CD4-positive, alpha-beta T cell treated with Interleukin-4 for 4 hours (primary cell): ENCODE measurements at regions not wholly inside any gene's neighbourhood (a gene's known extent, or its start where the extent isn't known, plus 50 kb on each side); places are given as distances from the start of the nearest gene placed in this dataset.
"Not testable (repeated sequence)": the region's sequence is repeated elsewhere in the genome, so short reads cannot be mapped to it uniquely, and the experiment has no call there.

ENCODE experiments used
- DNase-seq: peaks from one replicate; pipeline ENCODE4 v3.0.0-alpha.2; 2020

GRCh38 chr14:84991021-84991420 is 538.9 kb upstream of the FLRT2 start:
- no peak for DNase-seq

- no peak for DNase-seq
These were observed 531.7 kb upstream of the FLRT2 start for GRCh38 chr14:84998216-84998615.

- no peak for DNase-seq
These were observed 527.1 kb upstream of the FLRT2 start for GRCh38 chr14:85002846-85003245.

DNA sequence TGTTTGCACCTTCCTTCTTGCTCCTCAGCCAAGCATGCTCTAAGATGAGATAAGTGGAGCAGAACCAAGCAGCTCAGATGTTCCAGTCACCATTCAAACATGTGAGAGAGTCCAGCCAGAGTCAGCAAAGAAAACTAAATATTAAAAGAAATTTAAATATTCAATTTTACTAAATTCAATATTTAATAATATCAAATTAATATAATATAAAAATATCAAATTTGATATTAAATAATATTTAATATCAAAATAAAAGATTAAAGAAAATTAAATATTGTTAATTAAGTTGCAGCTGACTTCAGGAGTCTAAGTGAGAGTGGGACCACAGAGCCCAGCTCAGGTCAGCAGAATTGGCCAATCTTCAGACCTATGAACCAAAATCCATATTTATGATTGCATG is 526.1 kb upstream of the FLRT2 start:
- DNase-seq = no peak

- no peak for DNase-seq
These were observed 520.4 kb upstream of the FLRT2 start for GRCh38 chr14:85009506-85009905.

GRCh38 chr14:85010186-85010585 is 519.8 kb upstream of the FLRT2 start:
- DNase-seq = no peak

- no peak for DNase-seq
These were observed 513.4 kb upstream of the FLRT2 start for GRCh38 chr14:85016496-85016895.

- not testable (repeated sequence) for DNase-seq
These were observed 506.1 kb upstream of the FLRT2 start for GRCh38 chr14:85023866-85024265.

DNA sequence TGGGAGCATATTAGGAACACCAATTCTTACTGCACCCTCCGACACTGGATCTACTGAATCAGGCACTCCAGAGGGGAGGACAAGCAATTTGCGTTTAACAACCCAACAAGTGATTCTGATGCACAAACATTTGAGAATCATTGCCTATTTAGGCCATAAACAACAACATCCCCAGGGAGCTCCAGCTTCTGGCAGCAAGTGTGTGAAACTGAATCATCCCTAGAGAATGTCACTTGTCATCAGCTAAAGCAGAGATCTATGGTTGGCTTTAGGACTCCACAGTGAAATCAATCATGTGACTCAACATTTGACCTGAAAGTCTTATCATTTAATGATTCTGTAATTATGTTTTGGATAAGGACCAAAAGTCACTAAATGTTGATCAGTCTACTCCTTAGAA is 505.0 kb upstream of the FLRT2 start:
- no peak for DNase-seq

- DNase-seq = no peak
These were observed 502.1 kb upstream of the FLRT2 start for GRCh38 chr14:85027681-85028370.

- DNase-seq = no peak
These were observed 492.5 kb upstream of the FLRT2 start for GRCh38 chr14:85037411-85037810.

DNA sequence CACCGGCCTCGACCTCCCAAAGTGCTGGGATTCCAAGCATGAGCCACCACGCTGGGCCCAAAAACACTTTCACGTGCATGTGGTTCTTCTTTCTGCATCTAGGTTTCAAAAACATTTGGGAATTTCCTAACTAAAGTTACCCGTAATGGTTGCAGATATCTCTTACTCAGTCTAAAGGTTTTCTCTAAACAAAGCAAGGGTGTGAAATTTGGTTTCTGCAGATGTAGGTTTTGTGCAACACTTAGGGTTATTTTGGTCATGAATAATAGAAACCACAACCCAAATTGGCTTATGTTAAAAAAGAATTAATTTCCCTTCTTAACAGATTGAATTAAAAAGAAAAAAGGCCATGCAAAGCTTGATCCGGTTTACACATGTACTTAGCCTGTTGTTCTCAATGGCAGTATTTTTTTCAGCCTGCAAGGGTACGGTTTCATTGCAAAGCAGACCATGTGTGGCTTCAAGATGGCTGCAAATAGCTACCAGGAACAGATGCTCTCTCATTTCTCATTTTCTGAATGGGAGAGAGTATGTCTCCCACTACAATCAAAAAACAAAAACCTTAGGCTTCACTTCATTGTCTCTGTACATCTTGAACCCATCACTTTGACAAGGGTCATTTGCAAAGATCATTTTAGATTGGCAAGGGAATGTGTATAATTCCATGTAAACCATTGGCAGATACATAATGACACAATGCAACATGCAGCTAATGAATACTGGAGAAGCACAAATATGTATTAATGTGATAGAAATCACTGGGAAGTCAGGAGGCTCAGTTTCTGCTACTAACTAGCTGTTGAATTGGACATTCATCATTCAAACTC is 491.2 kb upstream of the FLRT2 start:
- DNase-seq = no peak

DNA sequence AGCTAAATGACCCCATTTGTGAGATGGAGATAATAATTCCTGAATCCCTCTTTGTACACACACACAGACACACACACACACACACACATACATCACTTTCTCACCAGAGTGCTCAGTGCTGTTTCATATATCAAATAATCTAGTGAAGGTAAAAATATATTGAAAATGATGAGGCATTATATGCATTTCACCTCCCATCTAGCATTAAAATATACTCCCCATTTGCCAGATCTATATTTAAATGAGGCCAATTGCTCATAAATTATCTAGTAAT is 490.7 kb upstream of the FLRT2 start:
- no peak for DNase-seq

- no peak for DNase-seq
These were observed 489.8 kb upstream of the FLRT2 start for GRCh38 chr14:85040046-85040685.

DNA sequence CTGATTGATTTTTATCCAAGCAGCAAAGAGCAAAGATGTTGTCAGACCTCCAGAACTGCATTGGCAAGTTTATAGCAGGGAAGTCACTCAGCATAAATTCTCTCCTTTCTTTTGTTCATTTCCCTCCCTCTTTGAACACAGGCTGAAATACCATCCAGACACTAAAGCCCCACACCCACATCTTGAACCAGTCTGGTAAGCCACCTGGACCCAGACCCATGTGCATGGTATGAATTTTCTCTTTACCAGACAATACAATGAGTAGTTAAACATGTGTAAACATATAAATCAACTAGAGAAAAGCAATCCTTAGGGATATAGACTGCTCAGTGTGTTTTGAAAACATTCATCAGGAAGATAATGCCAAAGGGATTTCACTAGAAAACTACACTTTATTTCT is 488.3 kb upstream of the FLRT2 start:
- no peak for DNase-seq

DNA sequence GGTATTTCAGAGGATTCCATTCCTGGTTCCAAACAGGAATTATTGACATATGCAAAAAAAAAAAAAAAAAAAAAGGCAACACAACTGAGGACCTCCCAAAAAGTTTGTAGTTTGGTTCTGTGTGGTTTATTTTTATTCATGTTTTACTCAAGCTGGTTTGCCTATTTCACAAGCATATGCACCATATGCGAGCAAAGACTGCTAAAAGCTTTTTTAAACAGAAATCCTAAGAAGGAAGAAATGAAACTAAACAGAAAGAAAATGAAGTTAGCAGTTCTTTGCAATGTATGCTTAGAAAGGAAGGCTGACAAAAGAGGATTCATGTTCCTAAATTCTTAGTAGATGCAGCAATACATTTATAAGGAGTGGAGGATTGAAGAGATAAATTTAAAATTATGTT is 487.6 kb upstream of the FLRT2 start:
- no peak for DNase-seq

DNA sequence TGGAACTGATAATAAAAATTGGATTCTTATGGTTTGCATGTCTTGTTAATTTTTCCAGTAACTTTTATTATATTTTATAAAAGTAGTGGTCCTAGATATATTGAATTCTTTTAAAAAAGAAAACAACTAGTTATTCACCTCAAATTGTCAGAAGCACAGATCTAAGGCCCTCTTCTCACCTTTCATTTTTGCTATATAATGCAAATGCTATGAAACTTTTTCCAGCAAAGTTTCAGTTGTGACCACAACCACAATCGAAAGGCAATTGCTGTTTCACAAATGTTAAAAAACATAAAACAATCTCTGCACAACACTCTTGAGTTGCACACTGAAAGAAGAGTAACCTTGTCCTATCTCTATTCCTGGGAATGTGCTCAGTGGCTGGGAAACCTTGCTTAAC is 479.8 kb upstream of the FLRT2 start:
- DNase-seq = no peak

DNA sequence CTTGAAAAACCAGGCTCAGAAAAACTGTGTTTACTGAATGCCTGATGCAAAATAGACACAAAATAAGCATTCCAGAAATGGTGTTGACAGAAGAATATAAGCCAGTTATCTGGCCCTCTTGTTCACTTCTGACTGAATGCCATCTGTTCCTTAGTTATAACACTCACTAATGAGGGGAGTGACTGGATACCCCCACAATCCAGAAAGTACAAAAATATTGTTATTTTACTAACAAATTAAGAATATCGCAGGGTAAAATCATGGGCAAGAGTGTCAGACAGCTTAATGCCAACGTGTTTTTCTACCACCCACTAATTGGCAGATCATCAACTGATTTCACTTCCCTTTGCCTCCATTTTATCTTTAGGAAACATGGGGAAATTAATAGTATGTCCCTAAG is 477.3 kb upstream of the FLRT2 start:
- DNase-seq = no peak

GRCh38 chr14:85054178-85054577 is 475.8 kb upstream of the FLRT2 start:
- no peak for DNase-seq

DNA sequence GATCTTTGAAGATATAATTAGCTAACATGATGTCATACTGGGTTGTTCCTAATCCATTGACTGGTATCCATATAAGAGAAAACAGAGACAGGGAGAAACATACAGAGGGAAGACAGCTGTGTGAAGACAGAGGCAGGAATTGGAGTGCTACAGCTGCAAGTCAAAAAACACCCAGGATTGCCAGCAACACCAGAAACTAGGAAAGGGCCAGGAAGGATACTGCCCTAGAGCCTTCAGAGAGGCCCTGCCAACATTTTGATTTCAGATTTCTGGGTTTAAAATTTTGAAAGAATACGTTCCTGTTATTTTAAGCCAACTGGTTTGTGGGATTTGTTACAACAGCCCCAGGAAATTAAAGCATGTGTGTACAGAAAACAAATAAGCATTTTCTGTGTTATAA is 473.7 kb upstream of the FLRT2 start:
- DNase-seq = no peak

GRCh38 chr14:85057221-85057620 is 472.7 kb upstream of the FLRT2 start:
- DNase-seq = no peak

- DNase-seq = no peak
These were observed 471.8 kb upstream of the FLRT2 start for GRCh38 chr14:85058150-85058549.

DNA sequence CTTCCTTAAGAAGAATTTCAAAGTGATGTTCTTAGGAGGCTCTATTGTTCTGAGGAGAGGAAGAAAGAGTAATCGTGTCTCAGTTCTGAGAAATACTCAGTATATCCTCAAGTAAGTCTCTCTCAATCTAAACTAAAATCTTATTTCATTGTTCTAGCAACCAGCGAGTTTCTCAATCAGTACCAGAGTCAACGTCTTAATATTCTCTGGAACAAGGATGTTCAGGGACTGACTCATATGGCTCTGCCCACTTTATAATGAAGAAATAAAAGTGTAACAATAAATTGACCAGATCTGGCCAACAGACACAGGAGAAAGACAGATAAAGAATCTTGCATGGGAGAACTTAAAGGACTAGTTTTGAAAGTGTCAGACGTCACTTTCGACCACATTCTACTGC is 469.8 kb upstream of the FLRT2 start:
- no peak for DNase-seq

DNA sequence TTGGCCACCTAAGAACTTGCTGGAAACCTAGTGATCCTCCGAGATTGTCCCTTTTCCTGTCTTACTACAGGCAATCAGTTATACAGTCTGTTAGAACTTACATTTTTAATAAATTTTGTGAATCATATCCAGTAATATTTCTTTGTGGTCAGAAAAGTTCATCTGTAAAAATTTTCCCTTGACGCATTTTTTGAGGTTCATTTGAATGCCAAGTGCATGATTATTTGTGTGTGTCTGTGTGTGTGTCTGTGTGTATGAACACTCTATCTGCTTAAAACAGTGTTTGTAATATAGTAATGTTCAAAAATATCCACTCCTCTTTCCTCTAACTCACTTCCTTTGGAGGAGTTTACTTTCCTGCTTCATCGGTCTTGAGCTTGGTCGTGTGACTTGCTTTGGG is 468.7 kb upstream of the FLRT2 start:
- no peak for DNase-seq
